Endothelial cell of umbilical vein (primary cell): ENCODE measurements at regions not wholly inside any gene's neighbourhood (a gene's known extent, or its start where the extent isn't known, plus 50 kb on each side); places are given as distances from the start of the nearest gene placed in this dataset.
"Not testable (repeated sequence)": the region's sequence is repeated elsewhere in the genome, so short reads cannot be mapped to it uniquely, and the experiment has no call there.

Experiments used
- BruUV-seq: library from RNA; stranded (reverse); fragments of 400-500 nt; replicated peaks from 2 replicates; lab custom pipeline; 2021; lab: Mats Ljungman, UMichigan
- CTCF ChIA-PET: fragments of 300-600, 350-600 bp; sonication (Branson Sonifier 250); formaldehyde crosslinking; loops from one replicate; lab custom pipeline; 2021; ENCODE audit warnings: antibody characterized with exemption, inconsistent platforms; lab: Charles Lee
- POLR2A ChIA-PET: fragments of 300-600, 350-600 bp; sonication (Branson Sonifier 250); formaldehyde crosslinking; loops from one replicate; lab custom pipeline; 2021; ENCODE audit warnings: antibody characterized with exemption, inconsistent platforms; lab: Charles Lee
- DNase-seq: peaks from one replicate; pipeline ENCODE4 v3.0.0-alpha.2; 2011; ENCODE audit warnings: low read depth, low spot score
- FAIRE-seq: peaks from 2 replicates; lab custom pipeline; 2011; peaks lifted over from hg19 to GRCh38; lab: Jason Lieb, UNC
- H2AFZ ChIP-seq: 2 replicates; pipeline ENCODE4 v1.6.0; 2012; ENCODE audit warnings: low read depth, low read length, control low read depth, inconsistent platforms
- H3K27ac ChIP-seq: 2 replicates; pipeline ENCODE4 v1.5.1; 2011; ENCODE audit warnings: low read depth, mild to moderate bottlenecking, control low read depth, low read length, moderate library complexity; ENCODE audit not compliant: insufficient read depth
- H3K27me3 ChIP-seq, 2 experiments: 2 replicates each; pipeline versions ENCODE4 v1.6.0 to v1.6.1; 2011; ENCODE audit warnings: low read length in 2 of 2, mixed read lengths in 1 of 2; ENCODE audit not compliant: control insufficient read depth in 2 of 2, insufficient read depth in 2 of 2
- H3K36me3 ChIP-seq, 2 experiments: 2 replicates in 1 of 2; 3 replicates in 1 of 2; pipeline ENCODE4 v1.5.1; 2011; ENCODE audit warnings: low read length in 2 of 2, mild to moderate bottlenecking in 1 of 2, moderate library complexity in 1 of 2; ENCODE audit not compliant: control insufficient read depth in 2 of 2, insufficient read depth in 2 of 2; ENCODE audit errors: extremely low read depth in 1 of 2
- H3K4me1 ChIP-seq: 3 replicates; pipeline ENCODE4 v1.5.1; 2011; ENCODE audit warnings: mild to moderate bottlenecking, low read length; ENCODE audit not compliant: control insufficient read depth, insufficient read depth; ENCODE audit errors: extremely low read depth
- H3K4me2 ChIP-seq: 2 replicates; pipeline ENCODE4 v1.6.1; 2011; ENCODE audit warnings: low read length, control low read depth, mixed read lengths; ENCODE audit not compliant: insufficient read depth
- H3K4me3 ChIP-seq, 3 experiments: fragments of 200-600 bp in 1 of 3; sonication (generic), shearing (Covaris generic) in 1 of 3; replicated peaks in 1 of 3; 2 replicates each; pipeline ENCODE4 v1.5.1; 2011 to 2016; ENCODE audit warnings: control low read depth in 3 of 3, low read length in 3 of 3, mild to moderate bottlenecking in 2 of 3, inconsistent platforms in 1 of 3, low read depth in 1 of 3, moderate library complexity in 1 of 3; ENCODE audit not compliant: insufficient read depth in 1 of 3
- H3K79me2 ChIP-seq: 2 replicates; pipeline ENCODE4 v1.6.0; 2012; ENCODE audit warnings: low read length, inconsistent platforms; ENCODE audit not compliant: control insufficient read depth, insufficient read depth
- H3K9ac ChIP-seq: replicated peaks from 2 replicates; pipeline ENCODE3; 2011; ENCODE audit warnings: low read length, control low read depth; ENCODE audit not compliant: insufficient read depth; ENCODE audit errors: extremely low read depth
- H3K9me1 ChIP-seq: replicated peaks from 3 replicates; pipeline ENCODE4 v1.6.0; 2011; ENCODE audit warnings: mild to moderate bottlenecking, low read length; ENCODE audit not compliant: control insufficient read depth, insufficient read depth; ENCODE audit errors: extremely low read depth
- H3K9me3 ChIP-seq: replicated peaks from 2 replicates; pipeline ENCODE4 v1.5.1; 2012; ENCODE audit warnings: low read length, inconsistent platforms; ENCODE audit not compliant: control insufficient read depth, insufficient read depth
- H4K20me1 ChIP-seq: replicated peaks from 2 replicates; pipeline ENCODE3; 2011; ENCODE audit warnings: mild to moderate bottlenecking, low read length; ENCODE audit not compliant: control insufficient read depth, insufficient read depth; ENCODE audit errors: extremely low read depth
- FOS ChIP-seq: IDR thresholded peaks from 2 replicates; pipeline ENCODE4 v1.6.1; 2011; ENCODE audit warnings: mild to moderate bottlenecking, low read length, moderate library complexity, borderline replicate concordance; ENCODE audit not compliant: insufficient read depth
- GATA2 ChIP-seq: IDR thresholded peaks from 2 replicates; pipeline ENCODE4 v1.7.0; 2011; ENCODE audit warnings: low read depth, mild to moderate bottlenecking, moderate library complexity, mixed read lengths, low read length; ENCODE audit not compliant: insufficient read length, insufficient read depth
- JUN ChIP-seq: IDR thresholded peaks from 2 replicates; pipeline ENCODE4 v1.6.1; 2011; ENCODE audit warnings: borderline replicate concordance, low read depth; ENCODE audit not compliant: insufficient read length, insufficient read depth
- POLR2A ChIP-seq: IDR thresholded peaks from 2 replicates; pipeline ENCODE4 v1.6.1; 2012; ENCODE audit warnings: low read depth, mild to moderate bottlenecking, control low read depth, low read length
- dilution Hi-C: fragments of 300-500 bp; cut with MboI; formaldehyde crosslinking; loops from one replicate; pipeline ENCODE4 v1.15.0; 2019; ENCODE audit warnings: low sequenced_read_pairs; ENCODE audit not compliant: extremely low pct_ligation_motif_present
- intact Hi-C: fragments of 100-400 bp; cut with micrococcal nuclease; formaldehyde crosslinking; loops from one replicate; pipeline ENCODE4 v1.10.0; 2022

GRCh38 chr2:105536175-105536574 is 137.3 kb upstream of the FHL2 start:
- no peak for TF ChIP-seq FOS
- no peak for TF ChIP-seq GATA2
- no peak for TF ChIP-seq JUN
- TF ChIP-seq POLR2A, result no peak
- H3K27me3 ChIP-seq, result peaks cover 6 to 18% of the 10 kb centered on the region in 2 experiments
- H2AFZ ChIP-seq, result no peak overlapping the region
- intact Hi-C loops (no loop called here), dilution Hi-C loops (no loop called here)
- DNase-seq, result no peak
- no peaks in the 10 kb centered on the region for H3K9me1 ChIP-seq
- H3K9me3 ChIP-seq, result no peaks in the 10 kb centered on the region
- H3K36me3 ChIP-seq, result no peaks in the 10 kb centered on the region
- H3K4me3 ChIP-seq, result no peak overlapping the region
- ChIA-PET CTCF (no interaction called here), POLR2A (no interaction called here)
- no peak overlapping the region for H3K4me2 ChIP-seq
- FAIRE-seq, result no peak
- peaks cover 5% of the 10 kb centered on the region for H3K4me1 ChIP-seq
- no peaks in the 10 kb centered on the region for H3K79me2 ChIP-seq
- H3K27ac ChIP-seq, result no peak overlapping the region
- no TSS peak for BruUV-seq
- H3K9ac ChIP-seq, result no peak overlapping the region
- no peaks in the 10 kb centered on the region for H4K20me1 ChIP-seq

- H3K9ac ChIP-seq, H3K27ac ChIP-seq, DNase-seq, POLR2A ChIA-PET, H2AFZ ChIP-seq, dilution Hi-C loops, BruUV-seq, FAIRE-seq, H3K36me3 ChIP-seq, H3K9me1 ChIP-seq, CTCF ChIA-PET, H3K9me3 ChIP-seq, H3K4me1 ChIP-seq, intact Hi-C loops, H4K20me1 ChIP-seq, H3K79me2 ChIP-seq, H3K4me3 ChIP-seq, H3K4me2 ChIP-seq: not testable (repeated sequence)
- peaks cover 2 to 22% of the 10 kb centered on the region in 2 experiments for H3K27me3 ChIP-seq
Observed at GRCh38 chr2:105529258-105529657, 130.4 kb upstream of the FHL2 start.
